ENCODE measurements at regions not wholly inside any gene's neighbourhood (a gene's known extent, or its start where the extent isn't known, plus 50 kb on each side); places are given as distances from the start of the nearest gene placed in this dataset.

GRCh38 chr14:29320286-29320685 lies 553.7 kb downstream of the FOXG1 start:
- Histone ChIP-seq H2AFZ (ENCODE audit: low read depth, low read length) (no peak overlapping the region), H3K9ac (ENCODE audit: low read length) (no peak overlapping the region), H3K27me3 (ENCODE audit: low read depth, low read length) (no peaks in the 10 kb centered on the region), H3K27ac (ENCODE audit: low read length) (no peak overlapping the region), H3K4me3 (ENCODE audit: low read length) (no peak overlapping the region), H3K36me3 (replicated peaks; ENCODE audit: low read depth, low read length) (no peaks in the 10 kb centered on the region), H3K79me2 (ENCODE audit: low read length) (no peaks in the 10 kb centered on the region), H3K4me1 (ENCODE audit: low read length) (no peaks in the 10 kb centered on the region), H3K4me2 (ENCODE audit: low read length) (no peak overlapping the region), H3K9me3 (ENCODE audit: insufficient read depth, low read length) (no peaks in the 10 kb centered on the region), H4K20me1 (ENCODE audit: insufficient read depth, low read length) (no peaks in the 10 kb centered on the region)
- no peak for TF ChIP-seq CTCF (IDR thresholded peaks at IDR 0.05; ENCODE audit: low read depth, low read length)

GRCh38 chr14:29321646-29322045 lies 555.1 kb downstream of the FOXG1 start:
- Histone ChIP-seq H3K9me3 (ENCODE audit: insufficient read depth, low read length) (no peaks in the 10 kb centered on the region), H3K4me2 (ENCODE audit: low read length) (no peak overlapping the region), H3K4me1 (ENCODE audit: low read length) (no peaks in the 10 kb centered on the region), H3K27ac (ENCODE audit: low read length) (no peak overlapping the region), H3K36me3 (replicated peaks; ENCODE audit: low read depth, low read length) (no peaks in the 10 kb centered on the region), H3K27me3 (ENCODE audit: low read depth, low read length) (no peaks in the 10 kb centered on the region), H3K79me2 (ENCODE audit: low read length) (no peaks in the 10 kb centered on the region), H3K9ac (ENCODE audit: low read length) (no peak overlapping the region), H2AFZ (ENCODE audit: low read depth, low read length) (no peak overlapping the region), H4K20me1 (ENCODE audit: insufficient read depth, low read length) (no peaks in the 10 kb centered on the region), H3K4me3 (ENCODE audit: low read length) (no peak overlapping the region)
- no peak for TF ChIP-seq EZH2phosphoT487 (IDR thresholded peaks at IDR 0.05; ENCODE audit: low read depth)

- no peak overlapping the region for H3K9ac ChIP-seq (ENCODE audit: low read length)
- H3K4me3 ChIP-seq (ENCODE audit: low read length): no peak overlapping the region
- H3K4me2 ChIP-seq (ENCODE audit: low read length): no peak overlapping the region
- H3K4me1 ChIP-seq (ENCODE audit: low read length): no peaks in the 10 kb centered on the region
- TF ChIP-seq EZH2phosphoT487 (IDR thresholded peaks at IDR 0.05; ENCODE audit: low read depth) (no peak), CTCF (IDR thresholded peaks at IDR 0.05; ENCODE audit: low read depth, low read length) (no peak)
- no peak overlapping the region for H3K27ac ChIP-seq (ENCODE audit: low read length)
- H3K27me3 ChIP-seq (ENCODE audit: low read depth, low read length): no peaks in the 10 kb centered on the region
- no peaks in the 10 kb centered on the region for H3K36me3 ChIP-seq (replicated peaks; ENCODE audit: low read depth, low read length)
- H3K79me2 ChIP-seq (ENCODE audit: low read length): no peaks in the 10 kb centered on the region
- no peaks in the 10 kb centered on the region for H3K9me3 ChIP-seq (ENCODE audit: insufficient read depth, low read length)
- no peak overlapping the region for H2AFZ ChIP-seq (ENCODE audit: low read depth, low read length)
- no peaks in the 10 kb centered on the region for H4K20me1 ChIP-seq (ENCODE audit: insufficient read depth, low read length)
These were observed 573.0 kb downstream of the FOXG1 start for GRCh38 chr14:29339494-29340172.

DNA sequence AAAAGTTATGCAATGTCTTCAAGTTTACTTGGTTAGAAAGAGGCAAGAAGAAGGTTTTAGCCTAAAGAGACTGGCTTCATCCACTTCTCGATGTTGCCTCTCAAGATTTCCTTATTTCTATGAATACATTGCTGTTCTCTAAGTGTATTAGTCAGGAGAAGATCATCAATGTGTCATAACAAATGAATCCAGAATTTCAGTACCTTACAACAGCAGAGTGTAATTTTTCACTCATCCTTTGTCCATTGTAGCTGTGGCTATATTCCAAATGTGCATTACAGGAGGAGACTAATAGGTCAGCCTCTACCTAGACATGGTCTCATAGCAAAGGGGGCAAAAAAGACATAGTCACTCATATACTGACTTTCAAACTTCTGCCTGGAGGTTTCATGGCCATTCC lies 579.1 kb downstream of the PRKD1 start:
- TF ChIP-seq CTCF (IDR thresholded peaks at IDR 0.05; ENCODE audit: low read depth, low read length) (no peak), EZH2phosphoT487 (IDR thresholded peaks at IDR 0.05; ENCODE audit: low read depth) (no peak)
- H4K20me1 ChIP-seq (ENCODE audit: insufficient read depth, low read length): no peaks in the 10 kb centered on the region
- H3K36me3 ChIP-seq (replicated peaks; ENCODE audit: low read depth, low read length): no peaks in the 10 kb centered on the region
- H3K4me2 ChIP-seq (ENCODE audit: low read length): no peak overlapping the region
- no peaks in the 10 kb centered on the region for H3K27me3 ChIP-seq (ENCODE audit: low read depth, low read length)
- no peak overlapping the region for H3K4me3 ChIP-seq (ENCODE audit: low read length)
- H3K4me1 ChIP-seq (ENCODE audit: low read length): no peaks in the 10 kb centered on the region
- H2AFZ ChIP-seq (ENCODE audit: low read depth, low read length): no peak overlapping the region
- no peak overlapping the region for H3K27ac ChIP-seq (ENCODE audit: low read length)
- H3K9ac ChIP-seq (ENCODE audit: low read length): no peak overlapping the region
- H3K79me2 ChIP-seq (ENCODE audit: low read length): no peaks in the 10 kb centered on the region
- H3K9me3 ChIP-seq (ENCODE audit: insufficient read depth, low read length): no peaks in the 10 kb centered on the region

Data from OCI-LY3 (cell line).